ENCODE measurements at regions not wholly inside any gene's neighbourhood (a gene's known extent, or its start where the extent isn't known, plus 50 kb on each side); places are given as distances from the start of the nearest gene placed in this dataset.

DNA sequence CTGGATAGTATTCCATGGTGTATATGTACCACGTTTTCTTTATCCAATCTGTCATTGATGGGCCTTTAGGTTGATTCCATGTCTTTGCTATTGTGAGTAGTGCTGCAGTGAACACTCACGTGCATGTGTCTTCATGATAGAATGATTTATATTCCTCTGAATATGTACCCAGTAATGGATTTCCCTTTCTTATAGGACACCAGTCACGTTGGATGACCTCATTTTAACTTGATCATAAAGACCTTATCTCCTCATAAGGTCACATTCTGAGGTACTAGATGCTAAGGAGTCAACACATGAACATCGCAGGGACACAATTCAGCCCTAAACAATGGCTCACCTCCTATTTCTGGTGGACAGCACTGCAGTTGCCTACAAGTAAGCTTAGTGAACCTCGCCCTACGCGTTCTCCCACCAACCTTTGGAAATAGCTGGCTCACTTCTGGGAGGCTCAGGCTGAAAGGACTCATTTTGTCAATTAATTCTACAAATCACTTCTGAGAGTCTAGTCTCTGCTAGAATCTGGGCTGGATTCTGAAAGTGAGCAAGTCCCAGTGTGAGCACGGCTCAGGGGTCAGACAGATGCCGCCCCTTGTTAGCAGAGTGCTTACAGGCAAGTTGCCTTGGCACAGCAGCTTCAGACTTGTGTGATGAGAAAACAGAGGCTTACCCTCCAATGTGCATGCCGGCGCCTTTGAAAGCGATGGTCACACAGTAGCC, 183.8 kb upstream of the GSC start:
- DNase-seq, result no peak
- Histone ChIP-seq H3K27me3 (ENCODE audit: control insufficient read depth, insufficient read depth, low read length) (no peaks in the 10 kb centered on the region), H3K36me3 (ENCODE audit: control insufficient read depth, insufficient read depth, low read length) (no peaks in the 10 kb centered on the region), H3K27ac (ENCODE audit: low read length) (no peak overlapping the region), H3K9me3 (ENCODE audit: control insufficient read depth, insufficient read depth, low read length) (no peaks in the 10 kb centered on the region), H3K4me1 (ENCODE audit: control insufficient read depth, insufficient read depth, low read length) (no peaks in the 10 kb centered on the region), H3K4me3 (ENCODE audit: low read length) (no peak overlapping the region)
- Mint-ChIP-seq H3K9me3 (no peaks in the 10 kb centered on the region), H3K27ac (no peak overlapping the region), H3K4me1 (no peaks in the 10 kb centered on the region), H3K27me3 (ENCODE audit: low read depth in 2 of 2) (peaks cover 5 to 16% of the 10 kb centered on the region in 2 donors), H3K4me3 (no peak overlapping the region), H3K36me3 (no peaks in the 10 kb centered on the region)
- WGBS (ENCODE audit: insufficient coverage), result 75% methylated on average over 11 of the region's 12 CpGs
- TF ChIP-seq, protein P1, sequence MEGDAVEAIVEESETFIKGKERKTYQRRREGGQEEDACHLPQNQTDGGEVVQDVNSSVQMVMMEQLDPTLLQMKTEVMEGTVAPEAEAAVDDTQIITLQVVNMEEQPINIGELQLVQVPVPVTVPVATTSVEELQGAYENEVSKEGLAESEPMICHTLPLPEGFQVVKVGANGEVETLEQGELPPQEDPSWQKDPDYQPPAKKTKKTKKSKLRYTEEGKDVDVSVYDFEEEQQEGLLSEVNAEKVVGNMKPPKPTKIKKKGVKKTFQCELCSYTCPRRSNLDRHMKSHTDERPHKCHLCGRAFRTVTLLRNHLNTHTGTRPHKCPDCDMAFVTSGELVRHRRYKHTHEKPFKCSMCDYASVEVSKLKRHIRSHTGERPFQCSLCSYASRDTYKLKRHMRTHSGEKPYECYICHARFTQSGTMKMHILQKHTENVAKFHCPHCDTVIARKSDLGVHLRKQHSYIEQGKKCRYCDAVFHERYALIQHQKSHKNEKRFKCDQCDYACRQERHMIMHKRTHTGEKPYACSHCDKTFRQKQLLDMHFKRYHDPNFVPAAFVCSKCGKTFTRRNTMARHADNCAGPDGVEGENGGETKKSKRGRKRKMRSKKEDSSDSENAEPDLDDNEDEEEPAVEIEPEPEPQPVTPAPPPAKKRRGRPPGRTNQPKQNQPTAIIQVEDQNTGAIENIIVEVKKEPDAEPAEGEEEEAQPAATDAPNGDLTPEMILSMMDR (IDR thresholded peaks at IDR 0.05), result no peak
- intact Hi-C loops (cut with micrococcal nuclease), result no loop called here
- ATAC-seq, result no peak

DNA sequence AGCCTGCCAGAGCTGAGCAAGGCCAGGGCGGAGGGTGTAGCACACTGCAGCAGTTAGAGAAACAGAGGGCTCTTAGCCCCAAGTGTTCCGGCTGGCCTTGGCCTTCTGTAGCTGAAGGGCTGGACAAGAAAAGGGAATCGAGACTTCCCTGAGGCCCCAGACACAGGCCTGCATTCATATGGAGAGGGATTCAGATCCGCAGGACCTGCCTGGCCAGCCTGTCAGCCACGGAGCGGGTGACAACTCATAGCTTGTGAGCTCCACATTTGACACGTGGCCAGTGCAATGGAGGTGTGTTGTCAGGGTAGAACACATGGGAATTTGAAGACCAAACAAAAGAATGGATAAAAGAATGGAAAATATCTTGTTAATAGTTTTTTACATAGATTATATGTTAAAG, 182.2 kb upstream of the GSC start:
- Mint-ChIP-seq H3K4me3 (no peak overlapping the region), H3K4me1 (peaks cover 2 to 4% of the 10 kb centered on the region in 2 donors), H3K27ac (no peak overlapping the region), H3K36me3 (no peaks in the 10 kb centered on the region), H3K27me3 (ENCODE audit: low read depth in 2 of 2) (peaks cover 8 to 9% of the 10 kb centered on the region in 2 donors), H3K9me3 (no peaks in the 10 kb centered on the region)
- 64% methylated on average over 7 of the region's 7 CpGs for WGBS (ENCODE audit: insufficient coverage)
- no peaks in the 10 kb centered on the region for H3K9me3 ChIP-seq (ENCODE audit: control insufficient read depth, insufficient read depth, low read length)
- intact Hi-C loops (cut with micrococcal nuclease), result no loop called here
- H3K4me1 ChIP-seq (ENCODE audit: control insufficient read depth, insufficient read depth, low read length), result peaks cover 1% of the 10 kb centered on the region
- TF ChIP-seq, protein P1 (IDR thresholded peaks at IDR 0.05), result no peak
- no peak overlapping the region for H3K4me3 ChIP-seq (ENCODE audit: low read length)
- no peaks in the 10 kb centered on the region for H3K27me3 ChIP-seq (ENCODE audit: control insufficient read depth, insufficient read depth, low read length)
- ATAC-seq (no peak), DNase-seq (no peak)
- H3K27ac ChIP-seq (ENCODE audit: low read length), result no peak overlapping the region
- no peaks in the 10 kb centered on the region for H3K36me3 ChIP-seq (ENCODE audit: control insufficient read depth, insufficient read depth, low read length)

DNA sequence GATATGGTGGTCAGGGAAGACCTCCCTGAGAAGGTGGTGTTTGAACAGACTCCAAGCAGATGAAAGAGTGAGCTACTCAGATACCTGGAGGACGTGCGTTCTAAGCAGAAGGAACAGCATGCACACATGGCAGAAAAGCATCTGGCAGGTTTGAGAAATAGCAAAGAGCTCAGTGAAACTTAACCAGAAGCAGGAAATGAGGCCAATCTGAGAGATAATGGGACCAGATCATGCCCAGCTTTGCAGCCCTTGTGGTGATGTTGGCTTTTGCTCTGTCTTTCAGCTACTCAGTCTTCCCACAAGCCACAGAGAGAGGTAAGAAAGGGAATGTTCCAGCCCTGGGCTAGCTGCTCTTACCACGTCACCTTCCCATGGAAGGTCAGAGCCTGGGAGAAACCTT, 176.3 kb upstream of the GSC start:
- Mint-ChIP-seq H3K4me3 (peak overlapping the region; percentile 80), H3K36me3 (no peaks in the 10 kb centered on the region), H3K27me3 (ENCODE audit: low read depth in 2 of 2) (peaks cover 0 to 4% of the 10 kb centered on the region in 2 donors), H3K4me1 (peaks cover 23 to 27% of the 10 kb centered on the region in 2 donors), H3K9me3 (no peaks in the 10 kb centered on the region), H3K27ac (peak overlapping the region; percentile 78 to 89)
- intact Hi-C loops (cut with micrococcal nuclease), result no loop called here
- Histone ChIP-seq H3K4me3 (ENCODE audit: low read length) (no peak overlapping the region), H3K9me3 (ENCODE audit: control insufficient read depth, insufficient read depth, low read length) (no peaks in the 10 kb centered on the region), H3K27ac (ENCODE audit: low read length) (peak overlapping the region; percentile 79), H3K27me3 (ENCODE audit: control insufficient read depth, insufficient read depth, low read length) (no peaks in the 10 kb centered on the region), H3K4me1 (ENCODE audit: control insufficient read depth, insufficient read depth, low read length) (peaks cover 40% of the 10 kb centered on the region), H3K36me3 (ENCODE audit: control insufficient read depth, insufficient read depth, low read length) (no peaks in the 10 kb centered on the region)
- WGBS (ENCODE audit: insufficient coverage), result 70% methylated on average over 3 of the region's 3 CpGs
- TF ChIP-seq, protein P1 (IDR thresholded peaks at IDR 0.05), result no peak
- peak in 1 of 2 donors; percentile 67 for DNase-seq
- peak; percentile 40 to 60 (median 59) for ATAC-seq

DNA sequence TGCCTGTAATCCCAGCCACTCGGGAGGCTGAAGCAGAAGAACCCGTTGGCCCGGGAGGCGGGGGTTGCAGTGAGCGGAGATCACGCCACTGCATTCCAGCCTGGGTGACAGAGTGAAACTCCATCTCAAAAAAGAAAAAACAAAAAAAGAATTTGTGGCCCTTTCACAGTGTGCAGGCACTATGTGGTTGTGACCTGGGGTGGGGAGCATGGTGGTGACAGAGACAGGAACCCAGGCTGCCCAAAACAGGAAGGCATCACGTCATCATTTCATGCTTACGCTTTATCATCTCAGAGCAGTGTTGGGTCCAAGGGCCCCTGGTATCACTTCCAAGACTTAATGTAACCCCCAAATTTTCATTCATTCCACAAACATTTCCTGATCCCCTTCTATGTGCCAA, 175.7 kb upstream of the GSC start:
- H3K4me3 ChIP-seq (ENCODE audit: low read length), result no peak overlapping the region

More for the DNA sequence above, 175.7 kb upstream of the GSC start:
- peaks cover 45% of the 10 kb centered on the region for H3K4me1 ChIP-seq (ENCODE audit: control insufficient read depth, insufficient read depth, low read length)
- DNase-seq (peak; percentile 37 to 76), ATAC-seq (peak; percentile 82 to 87 (median 85))
- Mint-ChIP-seq H3K36me3 (no peaks in the 10 kb centered on the region), H3K4me1 (peaks cover 23 to 27% of the 10 kb centered on the region in 2 donors), H3K4me3 (peak overlapping the region; percentile 80), H3K9me3 (no peaks in the 10 kb centered on the region), H3K27ac (peak overlapping the region; percentile 78 to 89), H3K27me3 (ENCODE audit: low read depth in 2 of 2) (peaks cover 0 to 4% of the 10 kb centered on the region in 2 donors)
- no peaks in the 10 kb centered on the region for H3K27me3 ChIP-seq (ENCODE audit: control insufficient read depth, insufficient read depth, low read length)
- WGBS (ENCODE audit: insufficient coverage), result 52% methylated on average over 8 of the region's 8 CpGs
- intact Hi-C loops (cut with micrococcal nuclease), result no loop called here
- no peaks in the 10 kb centered on the region for H3K9me3 ChIP-seq (ENCODE audit: control insufficient read depth, insufficient read depth, low read length)
- no peaks in the 10 kb centered on the region for H3K36me3 ChIP-seq (ENCODE audit: control insufficient read depth, insufficient read depth, low read length)
- peak overlapping the region; percentile 79 for H3K27ac ChIP-seq (ENCODE audit: low read length)
- TF ChIP-seq, protein P1 (IDR thresholded peaks at IDR 0.05), result no peak
